ENCODE measurements at regions not wholly inside any gene's neighbourhood (a gene's known extent, or its start where the extent isn't known, plus 50 kb on each side); places are given as distances from the start of the nearest gene placed in this dataset.

DNA sequence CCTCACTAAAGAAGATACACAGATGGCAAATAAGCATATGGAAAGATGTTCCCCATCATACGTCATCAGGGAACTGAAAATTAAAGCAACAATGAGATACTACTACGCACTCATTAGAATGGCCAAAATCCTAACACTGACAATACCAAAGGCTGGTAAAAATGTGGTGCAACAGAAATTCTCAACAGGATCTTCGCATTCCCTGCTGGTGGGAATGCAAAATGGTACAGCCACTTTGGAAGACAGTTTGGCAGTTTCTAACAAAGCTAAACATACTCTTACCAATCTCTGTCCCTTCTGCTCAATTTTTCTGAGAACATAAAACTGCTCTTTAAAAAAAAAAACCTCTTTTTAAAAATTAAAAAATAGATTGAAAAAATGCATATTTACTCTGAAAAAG, 300.2 kb downstream of the FBXW7 start:
- DNase-seq (ENCODE audit: low read depth) = no peak

DNA sequence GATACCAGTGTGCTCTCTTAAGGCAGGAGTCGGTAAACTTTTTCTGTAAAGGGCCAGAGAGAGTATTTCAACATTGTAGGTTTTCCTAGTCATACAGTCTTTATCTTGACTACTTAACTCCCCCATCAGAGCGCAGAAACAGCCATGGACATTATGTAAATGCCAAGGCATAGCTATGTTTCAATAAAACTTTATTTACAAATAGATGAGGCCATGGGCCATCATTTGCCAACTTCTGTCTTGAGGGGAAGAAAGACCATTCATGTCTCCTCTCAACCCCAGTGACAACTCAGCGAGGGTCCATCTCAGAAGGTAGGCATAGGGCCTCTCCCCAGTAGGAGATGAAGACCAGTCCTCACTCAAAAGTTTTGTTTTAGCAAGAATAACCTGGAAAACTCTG, 301.3 kb downstream of the FBXW7 start:
- DNase-seq (ENCODE audit: low read depth) = no peak

DNA sequence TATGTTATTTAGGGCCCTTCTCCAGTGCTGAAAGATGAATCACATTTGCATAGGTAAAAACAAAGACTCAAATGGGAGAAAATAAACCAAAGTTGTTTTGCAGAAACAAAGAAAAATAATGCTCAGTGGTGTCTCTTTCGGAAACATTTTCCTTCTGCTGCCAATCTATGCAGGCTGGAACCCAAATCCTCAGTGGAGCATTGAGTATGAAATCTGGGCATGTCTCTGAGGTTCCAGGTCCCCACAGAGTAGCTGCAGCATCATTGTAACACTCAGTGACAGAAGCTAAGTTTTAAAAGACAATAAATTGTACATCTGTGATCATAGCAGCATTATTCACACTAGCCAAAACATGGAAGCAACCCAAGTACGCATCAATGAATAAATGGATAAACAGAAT, 303.6 kb downstream of the FBXW7 start:
- no peak for DNase-seq (ENCODE audit: low read depth)

DNA sequence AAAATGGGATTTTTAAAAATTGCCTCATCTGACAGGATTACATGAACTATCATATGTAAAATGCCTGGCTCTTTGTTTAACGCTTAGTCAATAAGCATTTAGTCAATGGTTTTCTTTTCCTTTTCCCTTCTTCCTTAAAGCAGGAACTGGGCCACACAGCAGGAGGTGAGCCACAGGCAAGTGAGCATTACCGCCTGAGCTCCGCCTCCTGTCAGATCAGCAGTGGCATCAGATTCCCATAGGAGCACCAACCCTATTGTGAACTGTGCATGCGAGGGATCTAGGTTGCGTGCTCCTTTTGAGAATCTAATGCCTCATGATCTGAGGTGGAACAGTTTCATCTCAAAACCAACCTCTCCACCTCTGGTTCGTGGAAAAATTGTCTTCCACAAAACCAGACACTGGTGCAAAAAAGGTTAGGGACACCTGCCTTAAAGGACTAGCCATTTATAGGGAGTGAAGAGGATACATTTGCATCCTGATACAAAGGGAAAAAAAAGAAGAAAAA, 306.1 kb downstream of the FBXW7 start:
- no peak for DNase-seq (ENCODE audit: low read depth)

DNA sequence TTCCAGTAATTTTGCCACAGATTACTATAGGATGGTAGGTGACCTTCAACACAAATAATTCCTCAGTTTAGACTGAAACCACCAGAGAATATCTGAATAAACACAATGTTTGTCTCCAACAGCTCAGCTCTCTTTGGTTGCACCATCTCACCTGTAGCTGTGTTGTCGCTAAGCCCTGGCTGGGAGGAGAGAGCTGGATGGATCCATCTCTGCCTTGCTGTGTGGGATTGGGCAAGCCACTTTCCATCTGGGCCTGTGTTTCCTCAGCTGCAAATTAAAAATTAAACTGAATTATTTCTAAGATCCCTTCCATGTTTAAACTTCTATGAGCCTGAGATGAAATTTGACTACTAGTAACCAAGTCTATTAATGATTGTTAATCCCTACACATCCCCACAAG, 310.2 kb downstream of the FBXW7 start:
- DNase-seq (ENCODE audit: low read depth) = no peak

DNA sequence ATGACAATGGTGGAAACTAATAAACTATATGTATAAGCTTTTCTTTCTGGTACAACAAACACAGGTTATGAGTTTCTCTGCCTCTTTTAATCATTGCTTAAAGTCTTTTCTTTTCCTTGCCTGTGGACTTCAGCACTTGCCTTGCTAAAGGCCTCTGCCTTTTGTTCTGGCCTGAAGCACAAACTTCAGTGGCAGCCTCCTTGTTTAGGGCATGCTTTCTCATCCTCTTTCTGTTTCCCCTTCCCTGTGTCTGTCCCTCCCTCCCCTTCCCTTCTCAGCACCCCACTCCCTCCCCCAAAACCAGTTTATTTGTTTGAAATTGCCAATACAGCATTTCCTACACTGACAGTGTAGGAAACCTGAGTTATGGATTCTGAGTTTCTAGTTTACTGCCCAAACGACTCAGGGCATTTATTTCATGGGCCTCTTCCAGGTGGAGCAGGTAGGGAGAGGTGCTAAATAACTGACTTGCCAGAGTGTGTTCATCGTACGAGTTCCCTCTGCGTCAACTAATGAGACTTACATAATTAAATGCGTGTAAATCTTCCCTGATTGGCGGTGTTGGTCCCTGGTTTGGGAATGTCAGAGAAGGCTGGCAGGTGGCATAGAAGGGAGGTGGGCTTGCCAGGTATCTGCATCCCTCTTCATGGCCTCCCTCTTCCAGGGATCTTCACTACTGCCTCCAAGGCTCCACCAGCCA, 311.0 kb downstream of the FBXW7 start:
- no peak for DNase-seq (ENCODE audit: low read depth)

DNA sequence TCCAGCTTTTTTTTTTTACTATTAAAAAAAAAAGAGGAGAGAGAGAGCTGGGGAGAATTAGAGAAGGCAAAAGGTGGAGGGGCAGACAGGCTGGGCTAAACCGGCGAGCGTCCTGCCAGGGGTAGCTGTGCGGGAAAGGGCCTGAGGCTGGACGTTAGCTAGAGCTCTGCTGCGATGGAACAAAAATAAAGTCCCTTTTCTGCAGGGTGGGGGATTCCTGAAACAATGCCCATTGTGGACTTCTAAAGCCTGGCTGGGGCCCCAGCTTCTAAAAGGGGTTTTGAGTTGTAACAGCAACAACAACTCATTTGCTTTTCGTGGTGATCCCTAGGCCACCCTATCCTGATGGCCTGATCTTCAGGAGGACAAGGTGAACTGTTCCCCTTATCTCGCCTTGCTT, 311.7 kb downstream of the FBXW7 start:
- no peak for DNase-seq (ENCODE audit: low read depth)

DNA sequence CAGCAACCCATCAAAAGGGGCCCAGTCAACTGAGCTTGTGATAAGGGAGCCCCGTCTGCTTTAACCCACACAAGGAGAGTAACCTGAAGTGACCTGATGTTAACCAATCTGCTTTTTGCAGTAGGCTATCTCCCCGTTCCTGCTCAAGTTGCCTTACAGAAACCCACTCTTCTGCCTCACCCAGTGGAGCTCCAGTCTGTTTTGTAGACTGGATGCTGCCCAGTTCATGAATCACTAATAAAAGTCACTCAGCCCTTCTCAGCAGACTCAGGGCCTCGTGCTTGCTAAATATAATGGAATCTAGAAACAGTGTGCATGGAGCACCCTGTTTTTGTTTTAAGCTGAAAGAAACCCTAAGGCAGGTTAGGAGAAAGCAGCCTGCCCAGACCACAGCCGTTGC, 312.3 kb downstream of the FBXW7 start:
- no peak for DNase-seq (ENCODE audit: low read depth)

DNA sequence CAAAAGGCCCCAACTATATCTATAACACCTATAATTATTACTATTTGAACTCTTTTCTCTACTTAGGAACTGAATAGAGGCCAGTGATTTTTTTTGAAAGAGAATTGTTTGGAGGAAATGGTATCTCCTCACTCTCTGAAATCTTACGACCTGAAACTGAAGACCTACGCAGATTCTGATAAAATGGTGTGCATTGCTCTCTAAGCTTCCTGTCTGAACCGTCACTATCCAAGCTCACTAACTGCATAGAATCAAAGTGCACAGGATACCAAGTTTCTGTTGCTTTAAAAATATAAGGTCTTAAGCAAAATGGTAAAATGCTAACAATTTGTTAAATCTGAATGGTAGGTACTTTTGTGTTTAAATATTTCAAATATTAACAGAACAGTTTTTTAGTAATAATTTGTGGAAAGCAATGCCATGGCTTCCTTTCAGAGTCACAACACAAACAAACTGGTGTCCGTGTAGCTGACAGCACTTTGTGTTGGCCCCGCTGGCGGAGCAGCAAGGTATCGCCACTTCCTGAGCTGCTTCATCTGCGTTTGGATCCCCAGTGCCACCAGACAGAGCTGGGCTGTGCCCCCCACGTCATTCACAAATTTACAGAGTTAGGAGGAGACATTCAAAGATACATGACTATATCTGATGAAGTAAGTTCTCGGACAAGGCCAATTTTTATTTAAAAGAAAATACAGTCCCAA, 313.9 kb downstream of the FBXW7 start:
- DNase-seq (ENCODE audit: low read depth) = no peak

DNA sequence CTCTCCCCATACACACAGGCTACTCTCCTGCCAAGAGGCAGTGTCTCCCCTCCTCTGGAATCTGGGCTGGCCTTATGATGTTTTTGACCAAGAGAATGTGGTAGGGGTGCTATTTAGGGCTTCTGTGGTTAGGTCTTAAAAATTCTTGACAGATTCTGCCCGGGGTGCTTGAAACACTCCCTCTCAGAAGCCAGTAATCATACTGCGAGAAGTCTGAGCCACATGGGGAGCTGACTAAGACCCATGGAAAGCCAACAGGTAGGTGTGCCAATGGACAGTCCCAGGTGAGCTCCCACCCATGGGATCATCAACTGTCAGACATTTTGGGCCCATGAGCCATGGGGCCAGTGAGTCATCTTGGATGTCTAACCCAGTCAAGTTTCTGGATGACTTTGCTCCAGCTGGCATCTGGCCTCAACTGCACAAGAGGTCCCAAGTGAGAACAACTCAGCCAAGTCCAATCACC, 315.7 kb downstream of the FBXW7 start:
- no peak for DNase-seq (ENCODE audit: low read depth)

DNA sequence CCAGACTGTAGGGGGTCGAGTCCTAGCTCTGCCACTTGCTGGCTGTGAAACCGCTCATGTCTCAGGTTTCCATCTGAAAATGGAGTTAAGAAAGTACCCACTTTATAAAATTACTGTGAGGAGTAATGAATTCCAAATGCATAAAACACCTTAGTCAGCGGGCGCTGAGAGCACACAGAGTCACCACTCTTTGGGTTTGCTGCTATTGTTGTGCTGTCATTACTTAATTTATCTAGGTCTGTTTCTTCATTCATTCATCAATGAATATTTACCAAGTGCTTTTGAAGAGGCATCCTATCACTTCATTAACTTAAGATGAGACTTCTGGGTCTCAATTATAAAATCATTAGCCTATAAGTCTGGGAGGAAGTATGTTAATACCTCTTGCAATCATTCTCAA, 317.3 kb downstream of the FBXW7 start:
- DNase-seq (ENCODE audit: low read depth) = no peak

DNA sequence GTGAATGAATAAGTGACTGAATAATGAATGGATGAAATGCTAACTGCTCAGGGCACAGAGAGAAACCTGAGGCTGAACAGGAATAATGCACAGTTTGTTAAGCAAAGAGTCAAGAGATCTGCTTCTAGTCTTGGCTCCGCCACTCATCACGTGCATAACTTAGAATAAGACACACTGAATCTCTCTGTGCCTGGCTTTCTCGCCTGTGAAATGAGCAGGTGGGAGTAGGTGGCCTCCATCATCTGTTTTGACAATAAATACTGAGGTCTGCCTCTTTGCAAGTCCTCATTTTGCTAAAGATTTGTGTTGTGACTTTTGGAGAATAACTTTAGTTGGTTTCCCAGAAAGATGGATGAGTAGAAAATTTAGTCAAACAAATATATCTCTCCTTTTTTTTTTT, 318.0 kb downstream of the FBXW7 start:
- DNase-seq (ENCODE audit: low read depth) = no peak

DNA sequence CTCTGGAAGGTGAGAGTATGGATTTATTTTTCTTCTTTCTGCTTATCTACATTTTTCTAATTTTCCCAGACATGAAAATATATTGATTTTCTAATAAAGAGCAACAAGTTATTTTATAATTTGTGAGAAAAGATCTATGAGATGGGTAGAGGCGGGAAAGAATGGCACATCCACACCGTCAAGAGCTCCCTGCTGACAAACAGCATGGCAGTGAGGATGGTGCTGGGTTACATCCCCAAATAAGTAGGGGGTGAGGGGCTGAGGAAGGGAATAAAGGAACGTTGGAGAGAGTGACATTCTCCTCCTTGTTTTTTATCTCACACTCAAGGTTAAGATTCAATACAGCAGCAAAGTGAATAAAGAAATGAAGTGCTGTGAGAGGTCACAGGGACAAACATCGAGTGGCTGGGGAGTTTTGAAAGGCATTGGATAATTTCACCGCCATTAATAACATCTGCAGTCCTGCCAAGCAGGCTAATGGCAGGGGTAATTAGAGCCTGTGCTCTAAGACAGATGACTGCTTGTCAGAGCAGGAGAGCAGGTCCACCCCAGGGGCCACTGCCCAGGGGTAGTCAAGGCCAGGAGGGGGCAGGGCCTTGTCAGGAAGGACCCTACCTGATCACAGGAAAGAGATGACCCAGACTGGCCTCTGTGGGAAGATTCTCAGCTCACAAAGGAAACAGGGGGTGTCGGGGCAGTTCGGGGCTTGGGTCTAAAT, 323.8 kb downstream of the FBXW7 start:
- DNase-seq (ENCODE audit: low read depth) = no peak

DNA sequence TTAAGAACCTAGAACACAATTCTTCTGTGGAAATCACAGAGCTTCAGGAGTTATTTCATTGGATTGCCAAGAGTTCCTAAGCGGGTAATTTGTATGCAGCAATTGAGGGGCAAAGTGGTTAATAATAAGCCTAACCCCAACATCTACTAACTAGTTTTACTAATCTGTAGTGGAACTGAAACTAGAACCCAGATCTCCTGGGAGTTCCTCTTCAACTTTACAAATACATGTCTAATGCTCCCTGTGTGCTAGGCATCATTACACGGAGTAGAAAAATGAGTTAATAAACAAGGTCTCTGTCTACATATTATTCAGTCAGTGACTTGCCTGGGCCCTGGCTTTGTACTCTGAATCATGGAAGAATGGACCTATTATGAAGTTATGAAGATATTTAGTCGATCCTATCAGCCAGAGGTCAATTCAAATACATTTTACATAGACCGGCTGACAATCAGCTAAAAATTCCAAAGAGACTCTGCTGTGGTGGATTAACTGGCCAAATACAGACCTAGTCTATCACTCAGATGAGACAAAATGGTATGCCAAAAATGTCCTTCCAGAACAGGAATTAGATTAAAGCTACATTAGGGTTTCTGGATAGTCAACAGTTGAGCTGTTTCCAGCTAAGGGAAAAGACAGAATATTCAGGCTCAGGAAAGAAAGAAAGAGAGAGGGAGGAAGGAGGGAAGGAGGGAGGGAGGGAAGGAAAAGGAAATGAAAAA, 326.0 kb downstream of the FBXW7 start:
- no peak for DNase-seq (ENCODE audit: low read depth)

DNA sequence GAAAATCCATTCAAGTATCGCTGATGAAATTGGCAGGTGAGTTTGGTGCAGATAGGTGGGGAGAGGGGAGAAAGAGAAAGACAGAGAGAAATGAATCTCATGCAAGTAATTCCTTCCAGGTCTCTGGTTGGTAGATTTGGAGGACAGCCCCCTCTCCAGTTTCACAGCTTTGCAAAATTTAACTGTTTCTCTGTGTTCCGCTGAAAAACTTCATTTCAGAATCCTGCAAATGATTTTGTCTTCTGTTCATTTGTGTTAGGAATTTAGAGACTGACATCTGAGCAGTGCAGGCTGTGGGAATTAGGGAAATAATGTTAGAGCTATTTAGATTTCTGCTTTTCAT, 328.5 kb downstream of the FBXW7 start:
- no peak for DNase-seq (ENCODE audit: low read depth)

DNA sequence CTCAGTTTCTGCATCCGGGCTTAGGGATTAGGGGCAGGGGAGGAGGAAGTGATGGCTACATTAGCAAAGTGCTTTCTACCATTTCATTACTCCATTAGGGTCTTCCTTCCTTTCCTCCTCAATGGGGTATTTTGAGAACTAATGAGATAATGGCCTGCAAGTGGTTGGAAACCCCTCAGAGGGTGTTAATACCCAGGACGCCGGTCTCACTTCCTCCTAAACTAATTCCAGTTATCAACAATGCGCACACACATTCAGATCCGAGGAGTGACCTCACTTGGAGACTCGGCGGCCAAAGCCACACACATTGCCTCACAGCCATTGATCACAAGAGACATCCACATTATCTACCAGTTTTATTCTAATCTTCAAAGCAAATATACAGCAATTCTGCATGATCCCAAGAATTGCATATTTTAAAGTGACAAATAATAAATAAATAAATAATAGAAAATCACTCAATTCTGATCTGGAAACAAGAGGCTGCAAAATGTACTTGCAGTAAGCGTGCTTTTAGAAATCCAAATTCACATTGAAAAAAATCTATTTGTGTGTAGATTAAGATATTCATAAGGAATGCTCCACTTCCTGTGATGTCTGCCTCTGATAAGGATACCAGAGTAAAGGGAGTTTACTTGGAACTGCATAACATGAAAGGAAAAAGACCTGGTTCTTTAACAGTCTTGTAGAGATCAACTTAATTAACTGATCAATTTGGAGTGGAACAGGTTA, 329.1 kb downstream of the FBXW7 start:
- no peak for DNase-seq (ENCODE audit: low read depth)

DNA sequence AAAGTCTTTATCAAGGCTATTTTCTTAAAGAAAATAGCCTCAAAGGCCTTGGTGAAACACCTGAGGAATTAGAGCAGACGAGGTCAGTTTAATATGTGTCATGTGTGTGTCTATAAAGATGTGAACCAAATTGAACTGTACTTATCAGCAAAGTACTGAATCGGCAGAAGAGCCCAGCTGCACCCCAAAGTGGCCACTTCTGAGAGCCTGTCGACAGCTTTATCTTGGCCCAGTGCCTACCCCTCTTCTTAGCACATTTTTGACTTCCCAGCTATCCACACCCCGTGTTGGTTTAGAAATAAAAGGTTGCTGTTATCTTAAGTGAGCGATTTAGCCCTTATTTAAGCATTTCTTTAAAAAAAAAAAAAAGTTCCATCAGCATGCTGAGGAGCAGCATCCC, 329.7 kb downstream of the FBXW7 start:
- no peak for DNase-seq (ENCODE audit: low read depth)

DNA sequence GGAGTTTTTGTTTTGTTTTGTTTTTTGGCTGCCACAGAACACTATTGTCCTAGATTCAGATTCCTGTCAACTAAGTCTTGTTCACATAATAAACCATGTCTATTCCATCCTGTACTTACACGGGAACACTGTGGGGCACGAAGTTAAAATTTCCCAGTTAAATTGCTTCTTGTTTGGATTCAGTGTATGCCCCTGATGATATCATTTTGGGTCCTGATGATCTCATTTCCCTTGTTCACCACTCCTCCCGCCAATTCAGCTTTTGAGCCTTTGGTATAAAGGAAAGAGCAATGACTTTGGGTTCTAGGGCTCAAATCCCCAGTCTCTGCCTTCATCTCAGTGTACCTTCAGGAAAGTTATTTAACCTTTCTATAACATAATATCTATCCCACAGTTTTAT, 333.5 kb downstream of the FBXW7 start:
- DNase-seq (ENCODE audit: low read depth) = no peak

DNA sequence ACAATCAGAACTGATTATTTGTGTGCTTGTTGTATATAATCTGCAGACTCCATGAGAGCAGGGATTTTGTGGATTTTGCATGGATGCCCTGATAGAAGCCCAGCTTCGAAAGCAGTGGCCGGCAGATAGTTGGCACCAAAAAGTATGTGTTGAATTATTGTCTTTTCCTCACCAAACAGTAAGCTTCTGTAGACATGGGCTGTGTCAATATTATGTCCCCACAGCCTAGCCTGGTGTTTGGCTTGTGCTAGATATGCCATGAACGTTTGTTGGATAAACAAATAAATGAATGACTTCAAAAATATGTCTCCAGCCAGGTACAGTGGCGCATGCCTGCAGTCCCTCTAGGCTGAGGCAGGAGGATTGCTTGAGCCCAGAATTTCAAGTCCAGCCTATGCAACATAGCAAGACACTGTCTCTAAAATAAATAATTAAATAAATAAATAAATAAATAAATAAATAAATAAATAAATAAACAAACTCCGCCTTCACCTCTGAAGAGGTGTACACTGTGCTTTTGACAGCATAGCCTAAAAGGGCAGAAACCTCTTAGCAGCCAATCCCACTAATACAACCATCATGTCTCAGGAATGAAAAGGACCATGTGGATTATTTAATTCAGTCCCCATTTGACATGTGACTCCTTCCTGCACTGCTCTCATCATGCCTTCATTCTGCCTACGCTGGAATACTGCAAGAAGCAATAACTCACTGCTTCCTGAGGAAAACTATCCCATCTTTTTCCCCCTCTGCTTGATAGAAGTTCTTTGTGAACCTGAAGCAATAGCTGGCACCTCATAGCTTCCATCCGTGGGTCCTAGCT, 335.2 kb downstream of the FBXW7 start:
- no peak for DNase-seq (ENCODE audit: low read depth)

DNA sequence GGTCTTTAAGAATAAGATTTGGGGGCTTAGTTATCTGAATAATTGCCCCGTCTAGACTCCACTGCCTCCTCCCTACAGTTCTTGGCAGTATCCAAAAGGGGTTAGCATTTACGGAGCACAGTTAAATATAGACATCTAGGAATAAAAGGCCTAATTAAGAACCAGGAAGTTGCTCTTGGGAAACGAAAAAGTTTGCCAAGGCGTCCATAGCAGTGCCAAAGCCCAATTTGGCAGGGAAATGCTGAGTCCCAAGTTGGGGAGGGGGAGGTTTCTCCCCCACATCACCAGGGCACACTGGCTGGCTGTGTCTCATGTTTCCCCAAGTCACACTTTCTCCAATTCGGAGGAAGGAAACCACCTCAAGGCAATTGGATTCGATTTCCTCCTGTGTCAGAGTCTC, 338.7 kb downstream of the FBXW7 start:
- no peak for DNase-seq (ENCODE audit: low read depth)

DNA sequence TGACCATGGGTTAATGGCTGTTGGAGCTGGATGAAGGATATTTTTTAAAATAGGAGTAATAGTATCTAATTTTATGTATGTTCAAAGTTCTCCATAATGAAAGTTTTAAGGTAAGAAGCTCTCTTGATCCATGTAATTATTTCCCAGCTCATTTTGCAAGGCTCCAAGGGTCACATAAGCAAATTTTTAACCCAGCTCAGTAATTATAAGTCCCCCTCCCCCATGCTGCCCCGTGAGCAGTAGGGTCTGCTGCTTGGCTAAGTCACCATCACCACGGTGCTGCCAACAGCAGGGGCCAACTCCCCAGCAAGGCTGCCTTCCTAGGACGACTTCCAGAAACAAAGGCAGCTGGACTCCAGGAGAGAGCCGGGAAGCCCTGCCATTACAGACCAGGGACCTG, 340.0 kb downstream of the FBXW7 start:
- no peak for DNase-seq (ENCODE audit: low read depth)
